GM21786 (cell line): ENCODE measurements at regions not wholly inside any gene's neighbourhood (a gene's known extent, or its start where the extent isn't known, plus 50 kb on each side); places are given as distances from the start of the nearest gene placed in this dataset.
"Not testable (repeated sequence)": the region's sequence is repeated elsewhere in the genome, so short reads cannot be mapped to it uniquely, and the experiment has no call there.

Experiments
- ATAC-seq: cut with Tn5 transposase; IDR thresholded peaks from one replicate; pipeline ENCODE4 v1.9.1; 2021; ENCODE audit not compliant: unreplicated experiment

DNA sequence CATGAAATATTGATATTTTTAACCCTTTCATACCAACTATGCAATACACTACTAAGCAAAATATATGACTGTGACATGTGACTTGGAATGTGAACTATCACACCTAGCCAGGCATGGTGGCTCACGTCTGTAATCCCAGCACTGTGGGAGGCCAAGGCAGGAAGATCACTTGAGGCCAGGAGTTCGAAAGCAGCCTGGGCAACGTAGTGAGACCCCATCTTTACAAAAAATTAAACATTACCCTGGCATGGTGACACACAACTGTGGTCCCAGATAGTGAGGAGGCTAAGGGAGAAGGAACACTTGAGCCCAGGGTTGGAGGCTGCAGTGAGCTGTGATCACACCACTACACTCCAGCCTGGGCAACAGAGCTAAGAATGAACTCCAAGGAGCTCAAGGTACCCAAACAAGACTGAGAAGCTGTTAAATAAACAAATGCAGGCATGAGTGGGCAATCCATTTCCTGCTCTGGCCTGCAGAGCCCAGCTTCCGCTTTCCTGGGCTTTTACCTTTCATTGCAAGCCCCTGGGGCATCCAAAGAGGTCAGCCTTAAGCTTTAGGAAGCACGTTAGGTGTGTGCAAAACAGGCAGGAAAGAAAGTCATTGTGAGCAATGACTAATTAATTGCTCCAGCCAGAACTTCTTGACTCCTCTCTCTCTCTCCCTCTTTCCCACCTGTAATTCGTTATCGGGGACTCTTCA lies 162.1 kb upstream of the FOXK1 start:
- no peak for ATAC-seq

DNA sequence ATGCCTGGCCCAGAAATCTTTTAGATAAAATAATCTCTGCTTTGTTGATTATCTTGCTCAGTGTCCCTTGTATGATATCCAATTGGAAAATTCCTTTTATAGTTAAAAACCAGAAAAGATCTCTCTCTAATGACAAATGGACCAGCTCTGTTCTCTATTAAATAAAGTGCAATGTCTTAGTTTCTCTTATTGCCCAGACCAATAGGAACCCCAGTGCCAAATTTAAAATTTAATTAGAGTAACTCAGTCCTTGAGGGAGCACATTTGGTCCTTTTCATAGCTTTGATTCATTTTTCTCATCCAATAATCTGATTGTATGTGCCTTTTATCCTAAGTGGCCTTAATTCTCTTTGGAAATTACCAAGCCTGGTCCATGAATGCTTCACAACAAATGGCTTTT lies 158.9 kb upstream of the FOXK1 start:
- no peak for ATAC-seq

DNA sequence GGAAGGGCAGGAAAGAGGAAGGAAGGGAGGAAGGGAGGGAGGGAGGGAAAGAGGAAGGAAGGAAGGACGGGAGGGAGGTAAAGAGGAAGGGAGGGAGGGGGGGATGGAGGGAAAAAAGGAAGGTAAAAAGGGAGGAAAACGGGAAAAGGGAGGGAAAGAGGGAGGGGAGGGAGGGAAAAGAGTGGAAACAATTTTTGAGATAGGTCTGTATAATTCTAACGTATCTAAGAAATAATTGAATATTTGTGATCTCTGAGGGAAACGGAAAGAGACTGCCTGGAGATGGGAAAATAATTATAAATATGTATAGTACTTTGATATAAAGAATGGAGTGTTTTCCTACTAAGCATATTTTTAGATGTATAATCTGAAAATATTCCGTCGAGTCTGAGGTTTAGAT lies 158.2 kb upstream of the FOXK1 start:
- ATAC-seq: no peak

DNA sequence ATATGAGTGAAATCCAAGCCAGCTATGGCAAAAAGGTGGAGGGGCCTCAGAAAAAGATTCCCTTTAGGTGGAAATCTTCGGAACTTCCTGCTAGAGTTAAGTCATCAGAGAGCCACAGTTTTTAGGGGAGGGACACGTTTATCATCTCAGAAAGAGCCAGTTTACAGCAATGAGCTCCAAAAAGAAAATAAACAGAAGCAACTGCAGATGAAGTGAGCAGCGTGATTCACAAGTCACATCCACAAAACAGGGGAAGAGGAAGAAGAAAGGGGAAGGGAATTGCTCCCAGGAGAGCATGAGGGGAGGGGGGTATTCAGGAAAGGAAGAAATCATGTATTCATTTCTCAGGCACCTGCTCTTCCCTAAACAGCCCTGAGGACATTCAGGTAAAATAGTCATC lies 156.2 kb upstream of the FOXK1 start:
- no peak for ATAC-seq

DNA sequence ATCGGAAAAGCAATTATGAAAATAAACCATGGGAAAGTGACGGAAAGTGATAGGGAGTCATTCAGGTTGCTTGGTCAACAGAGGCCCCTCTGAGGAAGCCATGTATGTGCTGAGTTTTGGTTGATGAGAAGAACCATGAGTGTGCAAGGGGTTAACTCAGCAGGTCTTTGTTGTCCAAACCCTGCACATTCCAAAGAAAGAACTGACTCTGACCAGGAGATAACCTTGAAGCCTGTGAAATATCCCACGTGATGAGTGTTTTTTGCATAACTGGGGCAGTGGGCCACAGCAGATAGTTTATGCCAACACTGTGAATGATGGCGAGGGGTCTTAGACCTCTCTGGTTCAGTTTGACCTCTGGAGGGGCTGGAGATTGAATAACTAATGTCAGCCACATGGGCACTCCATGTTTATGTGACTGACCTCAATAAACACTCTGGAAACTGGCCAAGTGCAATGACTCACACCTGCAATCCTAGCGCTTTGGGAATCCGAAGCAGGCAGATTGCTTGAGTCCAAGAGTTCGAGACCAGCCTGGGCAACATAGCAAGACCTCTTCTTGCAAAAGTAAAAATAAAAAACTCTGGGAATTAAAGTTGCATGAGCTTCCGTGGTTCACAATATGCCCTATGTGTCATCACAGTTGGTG lies 154.0 kb upstream of the FOXK1 start:
- no peak for ATAC-seq

DNA sequence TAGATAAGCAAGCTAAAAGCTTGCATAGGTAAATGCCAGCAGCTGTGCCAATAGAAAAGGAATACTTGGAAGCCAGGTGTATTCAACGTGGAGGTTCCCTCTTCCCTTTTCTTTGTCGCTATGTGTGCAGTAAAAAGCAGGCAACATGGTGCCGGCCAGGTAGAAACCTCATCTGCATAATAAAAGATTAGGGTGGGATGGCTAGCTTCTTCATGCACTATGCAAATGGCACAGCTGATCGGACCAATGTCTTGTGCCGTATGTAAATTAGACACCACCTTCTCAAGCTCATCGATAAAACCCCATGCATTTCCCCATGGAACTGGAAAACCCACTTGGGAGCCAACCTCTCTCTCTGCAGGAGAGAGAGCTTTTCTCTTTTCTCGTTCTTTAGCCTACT lies 150.9 kb upstream of the FOXK1 start:
- no peak for ATAC-seq

DNA sequence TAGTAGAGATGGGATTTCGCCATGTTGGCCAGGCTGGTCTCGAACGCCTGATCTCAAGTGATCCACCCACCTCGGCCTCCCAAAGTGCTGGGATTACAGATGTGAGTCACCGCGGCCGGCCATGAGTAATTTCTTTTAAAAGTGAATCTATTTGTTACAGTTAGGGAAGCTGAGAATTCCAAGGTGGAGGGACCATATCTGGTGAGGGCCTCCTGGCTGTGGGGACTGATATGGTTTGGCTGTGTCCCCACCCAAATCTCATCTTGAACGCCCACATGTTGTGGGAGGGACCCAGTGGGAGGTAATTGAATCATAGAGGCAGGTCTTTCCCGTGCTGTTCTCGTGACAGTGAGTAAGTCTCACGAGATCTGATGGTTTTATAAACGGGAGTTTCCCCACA lies 148.8 kb upstream of the FOXK1 start:
- ATAC-seq: not testable (repeated sequence)

DNA sequence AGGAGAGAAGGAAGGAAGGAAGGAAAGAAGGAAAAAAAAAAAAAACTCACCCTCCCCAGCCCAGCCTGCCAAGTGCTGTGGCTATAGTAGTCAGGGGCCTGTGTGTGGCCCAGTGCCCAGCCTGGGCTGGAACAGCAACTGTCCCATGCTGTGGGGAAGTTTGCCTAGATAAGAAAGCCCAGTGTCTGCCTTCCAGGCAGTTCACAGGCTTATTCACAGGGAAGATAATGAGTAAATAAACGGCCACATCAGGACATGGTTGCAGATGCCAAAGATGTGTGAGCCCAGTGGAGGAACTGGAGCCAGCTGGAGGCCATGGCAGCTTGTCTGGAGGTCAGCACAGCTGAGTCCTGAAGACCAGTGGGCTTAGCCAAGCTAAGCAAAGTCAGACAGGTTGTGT lies 132.4 kb upstream of the FOXK1 start:
- ATAC-seq: no peak

DNA sequence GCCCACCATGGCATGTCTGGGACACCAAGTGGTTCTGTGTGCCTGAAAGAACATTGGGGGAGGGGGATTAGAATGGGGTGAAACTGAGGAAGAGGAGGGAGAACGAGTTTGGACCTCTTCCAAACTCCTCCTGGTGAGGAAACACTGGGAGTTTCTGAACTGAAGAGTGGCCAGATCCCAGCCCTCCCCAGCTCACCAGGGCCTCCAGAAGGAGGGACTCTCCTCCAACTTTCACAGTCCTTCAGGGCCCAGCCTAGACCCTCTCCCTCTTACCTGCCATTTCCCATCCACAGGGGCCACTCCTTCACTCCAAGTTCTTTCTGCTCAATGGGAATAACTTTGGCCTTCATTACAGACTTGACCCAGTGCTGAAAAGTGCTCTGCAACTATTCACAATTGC lies 132.0 kb upstream of the FOXK1 start:
- no peak for ATAC-seq

DNA sequence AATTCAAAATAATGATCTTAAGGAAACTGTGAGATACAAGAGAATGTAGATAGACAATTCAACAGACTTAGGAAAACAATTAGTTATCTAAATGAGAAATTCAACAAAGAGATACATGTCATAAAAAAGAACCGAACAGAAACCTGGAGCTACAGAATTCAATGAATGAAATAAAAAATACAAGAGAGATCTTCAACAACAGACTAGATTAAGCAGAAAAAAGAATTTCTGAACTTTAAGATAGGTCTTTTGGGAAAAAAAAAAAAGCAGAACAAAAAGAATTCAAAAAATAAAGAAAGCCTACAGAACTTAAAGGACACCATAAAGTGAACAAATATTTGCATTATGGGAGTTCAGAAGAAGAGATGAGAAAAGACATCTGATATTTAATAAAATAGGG lies 129.1 kb upstream of the FOXK1 start:
- ATAC-seq: no peak

DNA sequence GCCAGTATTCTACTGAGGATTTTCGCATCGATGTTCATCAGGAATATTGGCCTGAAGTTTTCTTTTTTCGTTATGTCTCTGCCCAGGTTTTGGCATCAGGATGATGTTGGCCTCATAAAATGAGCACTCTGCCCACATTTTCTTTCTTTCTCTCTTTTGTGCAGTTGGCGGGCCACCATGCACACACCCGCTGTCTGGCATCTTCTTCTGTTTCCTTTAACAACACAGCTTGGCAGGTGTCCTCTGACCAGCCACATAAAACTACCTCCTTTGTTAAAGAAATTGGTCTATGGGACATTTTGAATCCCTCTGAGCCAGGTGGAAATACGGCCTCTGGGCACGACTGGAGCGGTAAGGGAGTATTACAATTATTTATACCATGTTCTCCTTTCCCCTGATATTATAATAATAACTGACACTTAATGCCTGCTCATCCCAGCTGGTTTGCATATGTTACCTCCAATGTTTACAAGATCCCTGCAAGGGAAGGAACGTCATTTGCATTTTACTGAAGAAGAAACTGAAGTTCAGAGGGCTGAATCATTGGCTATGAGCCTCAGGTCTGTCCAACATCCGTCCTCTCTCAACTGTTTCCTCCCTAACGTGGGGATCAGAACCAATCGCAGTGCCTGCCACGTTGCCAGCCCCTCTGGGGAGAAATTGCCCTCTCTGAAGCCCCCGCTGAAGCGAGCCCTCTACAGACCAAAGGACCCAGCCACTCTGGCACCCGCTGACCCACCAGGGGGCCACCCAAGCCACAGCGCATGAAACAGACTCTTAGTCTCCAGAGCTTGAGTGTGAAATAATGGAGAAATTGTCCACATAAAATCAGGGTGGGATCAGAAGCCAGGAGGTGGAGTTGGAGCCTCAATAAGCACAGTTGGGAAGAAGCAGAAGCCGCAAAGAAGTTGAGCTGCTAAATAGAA lies 125.0 kb upstream of the FOXK1 start:
- no peak for ATAC-seq

DNA sequence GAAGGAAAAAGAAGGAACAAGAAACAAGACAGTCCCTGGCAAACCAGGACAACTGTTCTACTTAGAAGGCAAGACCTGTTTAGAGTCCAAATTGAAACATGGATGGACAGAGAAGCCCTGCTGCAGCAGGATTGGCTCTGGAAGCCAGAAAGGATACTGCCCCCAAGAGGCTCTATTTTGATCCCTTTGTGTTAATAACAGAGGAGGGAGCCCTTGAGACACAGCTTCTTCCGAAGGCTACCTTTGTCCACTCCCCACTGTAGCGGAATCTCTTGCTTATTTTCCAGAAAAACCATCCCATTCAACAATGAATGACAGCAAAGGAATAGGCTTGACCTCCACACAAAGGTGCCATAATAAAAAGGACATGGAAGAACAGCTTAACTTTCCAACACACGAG lies 120.3 kb upstream of the FOXK1 start:
- no peak for ATAC-seq

DNA sequence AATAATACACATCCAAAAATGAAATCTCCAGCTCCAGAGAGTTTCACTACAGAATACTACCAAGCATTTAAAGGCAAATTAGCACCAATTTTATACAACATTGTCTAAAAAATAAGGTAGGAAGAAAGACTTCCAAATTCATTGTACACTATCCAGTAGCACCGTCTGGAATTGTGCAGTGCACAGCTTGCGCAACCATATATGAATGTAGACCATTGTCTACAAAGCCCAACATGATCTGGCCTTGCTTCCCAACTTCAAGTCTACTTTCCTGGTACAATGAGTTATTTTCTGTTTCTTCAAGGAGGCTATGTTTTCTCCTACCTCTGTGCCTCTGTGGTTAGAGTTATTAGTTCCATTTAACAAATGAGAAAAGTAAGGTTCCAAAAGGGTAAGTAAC lies 115.4 kb upstream of the FOXK1 start:
- ATAC-seq: no peak

DNA sequence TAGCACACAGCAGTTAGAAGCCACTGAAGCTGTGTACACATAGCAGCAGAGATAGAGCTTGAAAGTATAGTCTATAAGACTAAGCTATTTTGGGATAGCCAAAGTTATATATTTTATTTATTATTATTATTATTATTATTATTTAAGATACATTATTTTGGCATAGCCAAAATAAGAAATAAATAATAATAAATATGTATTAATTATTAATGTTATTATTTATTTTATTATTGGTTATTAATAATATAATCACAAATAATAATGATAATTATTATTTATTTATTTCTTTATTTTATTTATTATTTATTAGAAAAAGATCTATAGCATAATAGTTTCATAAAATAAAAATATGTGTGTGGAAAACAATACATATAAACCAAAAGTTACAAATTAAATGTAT lies 107.2 kb upstream of the FOXK1 start:
- ATAC-seq: no peak

DNA sequence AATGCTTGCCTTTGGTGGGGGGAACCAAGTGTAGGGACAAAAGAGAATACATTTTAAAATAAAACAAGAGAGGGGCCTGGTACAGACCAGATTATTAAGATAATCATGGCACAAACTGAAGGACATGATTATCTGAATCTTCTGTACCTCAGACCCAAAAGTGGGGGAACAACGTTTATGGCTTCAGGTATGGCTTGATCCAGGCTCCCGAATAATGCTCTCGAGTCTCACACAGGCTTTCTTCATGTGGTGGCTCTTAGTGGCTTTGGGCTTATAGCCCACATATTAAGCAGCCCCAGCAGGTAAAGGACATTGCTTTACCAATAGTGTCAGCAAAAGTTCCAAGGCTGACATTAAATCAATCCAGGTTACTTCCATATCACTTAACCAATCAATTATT lies 106.8 kb upstream of the FOXK1 start:
- ATAC-seq: no peak

DNA sequence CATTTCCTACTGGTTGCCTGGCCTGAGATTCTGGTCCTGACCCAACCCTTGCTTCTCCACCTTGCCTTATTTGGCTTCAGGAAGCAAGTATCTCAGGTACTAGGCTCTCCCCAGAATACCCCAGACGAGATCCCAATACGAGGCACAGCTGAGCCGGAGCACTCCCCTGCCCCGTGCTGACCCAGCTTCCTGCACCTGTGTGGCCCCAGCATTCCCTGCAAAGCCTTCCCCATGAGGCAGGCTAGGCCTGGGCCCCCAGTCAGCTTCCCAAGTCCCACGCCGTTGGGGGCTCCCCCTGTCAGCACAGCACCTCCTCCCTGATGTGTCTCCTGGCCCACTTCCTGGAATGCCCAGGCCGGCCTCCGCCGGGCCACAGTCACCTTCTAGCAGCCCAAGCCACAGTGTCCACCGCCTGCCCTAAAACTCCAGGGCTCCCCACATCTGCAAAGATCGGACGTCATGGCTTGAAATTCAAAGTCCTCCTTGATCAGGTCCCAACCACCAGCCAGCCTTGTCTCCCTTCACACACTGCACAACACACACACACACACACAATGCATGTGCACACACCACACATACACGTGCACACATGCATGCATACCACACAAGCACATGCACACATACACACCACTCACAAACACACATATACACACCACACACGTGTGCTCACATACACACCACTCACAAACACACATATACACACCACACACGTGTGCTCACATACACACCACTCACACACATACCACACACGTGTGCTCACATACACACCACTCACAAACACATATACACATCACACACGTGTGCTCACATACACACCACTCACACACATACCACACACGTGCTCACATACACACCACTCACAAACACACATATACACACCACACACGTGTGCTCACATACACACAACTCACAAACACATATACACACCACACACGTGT lies 78.9 kb upstream of the FOXK1 start:
- no peak for ATAC-seq

DNA sequence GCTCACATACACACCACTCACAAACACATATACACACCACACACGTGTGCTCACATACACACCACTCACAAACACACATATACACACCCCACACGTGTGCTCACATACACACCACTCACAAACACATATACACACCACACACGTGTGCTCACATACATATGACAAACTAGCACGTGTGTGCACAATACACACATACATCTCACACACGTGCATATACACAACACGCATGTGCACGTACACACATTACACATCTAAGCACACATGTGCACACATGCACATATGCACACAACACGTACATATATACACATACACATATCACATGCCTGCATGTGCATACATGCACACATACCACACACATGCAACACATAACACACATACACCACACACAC lies 78.3 kb upstream of the FOXK1 start:
- no peak for ATAC-seq

DNA sequence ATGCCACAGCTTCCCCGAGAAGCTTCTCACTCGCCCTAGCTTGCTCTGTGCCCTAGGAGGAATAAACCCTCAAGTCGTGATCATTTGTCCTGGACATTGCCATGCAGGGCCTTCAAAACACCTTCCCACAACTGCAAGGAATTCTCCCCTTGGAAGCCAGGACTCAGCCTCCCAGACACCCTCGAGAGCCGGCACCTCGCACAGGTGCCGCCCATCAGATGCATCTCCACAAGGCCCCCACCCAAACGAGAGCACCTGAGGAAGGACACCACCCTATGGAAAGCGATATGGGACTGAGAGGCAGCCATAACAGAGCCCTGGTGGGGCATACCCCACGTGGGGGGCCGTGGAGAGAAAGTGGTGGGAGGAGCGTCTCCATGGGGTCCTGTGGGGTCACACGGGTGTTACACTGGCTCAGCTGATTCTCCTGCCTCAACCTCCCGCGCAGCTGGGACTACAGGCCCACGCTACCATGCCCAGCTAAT lies 77.6 kb upstream of the FOXK1 start:
- no peak for ATAC-seq

DNA sequence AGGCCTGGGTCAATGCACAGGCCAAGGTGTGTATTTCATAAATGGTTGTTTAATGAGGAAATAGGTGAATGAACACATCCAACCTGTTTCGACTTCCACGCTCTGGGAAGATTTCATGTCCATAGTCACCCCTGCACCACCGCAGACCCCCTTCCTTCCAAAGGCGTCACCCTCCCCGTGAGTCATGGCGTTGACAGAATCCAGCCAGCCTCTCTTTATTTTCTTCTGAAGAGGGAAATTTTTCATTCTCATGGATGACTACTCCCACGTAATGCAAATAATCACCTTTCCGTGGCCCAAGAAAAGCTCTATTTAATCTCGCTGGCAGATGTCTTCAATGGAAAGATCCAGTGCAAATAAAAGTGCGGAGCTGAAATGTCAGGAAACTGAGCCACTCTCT lies 75.3 kb upstream of the FOXK1 start:
- no peak for ATAC-seq

DNA sequence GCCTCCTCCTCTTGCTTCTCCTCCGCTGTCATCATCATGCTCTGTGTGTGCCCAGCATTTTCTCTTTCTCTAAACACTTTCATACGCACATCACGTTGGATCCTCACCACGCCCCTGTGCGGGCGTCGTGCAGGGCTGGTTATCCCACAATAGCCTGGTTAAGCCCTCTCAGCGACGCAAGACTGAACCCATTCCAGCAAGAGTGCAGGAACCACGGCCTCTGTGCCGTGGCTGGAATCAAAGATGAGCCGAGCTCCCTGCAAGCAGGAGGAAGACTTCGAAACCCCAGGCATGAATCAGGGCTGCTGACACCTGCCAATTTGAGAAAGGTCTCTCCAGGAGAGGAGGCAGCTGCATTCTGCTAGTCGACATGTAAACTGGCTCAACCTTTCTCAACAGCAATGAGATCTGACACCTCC lies 74.8 kb upstream of the FOXK1 start:
- no peak for ATAC-seq

DNA sequence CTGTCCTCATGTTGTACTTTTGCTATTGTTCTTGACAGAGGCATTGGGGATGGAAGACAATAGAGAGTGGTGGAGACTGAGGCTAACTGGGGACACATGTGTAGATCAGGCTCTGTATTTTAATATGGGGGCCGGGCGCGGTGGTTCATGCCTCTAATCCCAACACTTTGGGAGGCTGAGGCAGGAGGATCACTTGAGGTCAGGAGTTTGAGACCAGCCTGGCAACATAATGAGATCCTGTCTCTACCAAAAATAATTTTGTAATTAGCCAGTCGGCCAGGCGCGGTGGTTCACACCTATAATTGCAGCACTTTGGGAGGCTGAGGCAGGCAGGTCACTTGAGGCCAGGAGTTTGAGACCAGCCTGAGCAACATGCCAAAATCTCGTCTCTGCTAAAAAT lies 72.5 kb upstream of the FOXK1 start:
- ATAC-seq: not testable (repeated sequence)
